ENCODE measurements at regions not wholly inside any gene's neighbourhood (a gene's known extent, or its start where the extent isn't known, plus 50 kb on each side); places are given as distances from the start of the nearest gene placed in this dataset.
"Not testable (repeated sequence)": the region's sequence is repeated elsewhere in the genome, so short reads cannot be mapped to it uniquely, and the experiment has no call there.

DNA sequence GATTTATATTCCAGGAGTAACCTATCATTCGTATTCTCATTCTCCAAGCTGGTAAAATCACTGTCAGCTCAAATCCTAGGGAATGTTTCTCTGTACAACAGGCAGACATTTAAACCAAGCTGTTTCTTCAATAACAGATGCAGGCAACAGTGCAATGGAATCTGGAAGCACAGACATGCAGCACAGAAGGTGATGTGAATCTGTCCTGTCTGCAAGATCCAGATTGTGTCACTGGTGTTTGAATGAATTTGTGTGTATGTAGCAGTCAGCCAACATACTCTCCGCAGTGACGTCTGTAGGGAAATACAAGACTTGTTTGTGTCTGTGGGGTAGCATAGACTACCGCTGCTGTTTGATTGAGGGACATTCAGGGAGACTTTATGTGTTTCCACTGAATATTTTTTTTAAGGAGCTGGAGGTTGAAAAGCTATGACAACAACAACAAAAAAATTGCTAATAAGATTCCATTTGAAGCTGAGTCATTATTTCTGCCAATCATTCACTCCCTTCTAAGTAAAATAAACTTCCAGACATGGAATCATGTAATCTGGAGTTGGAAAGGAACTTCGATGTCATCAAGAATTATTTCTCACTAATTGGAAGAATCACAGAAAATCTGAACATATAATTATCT lies 122.9 kb upstream of the MYO3A start:
- DNase-seq = no peak

- no peak for DNase-seq
These were observed 120.5 kb upstream of the MYO3A start for GRCh38 chr10:25813511-25813910.

DNA sequence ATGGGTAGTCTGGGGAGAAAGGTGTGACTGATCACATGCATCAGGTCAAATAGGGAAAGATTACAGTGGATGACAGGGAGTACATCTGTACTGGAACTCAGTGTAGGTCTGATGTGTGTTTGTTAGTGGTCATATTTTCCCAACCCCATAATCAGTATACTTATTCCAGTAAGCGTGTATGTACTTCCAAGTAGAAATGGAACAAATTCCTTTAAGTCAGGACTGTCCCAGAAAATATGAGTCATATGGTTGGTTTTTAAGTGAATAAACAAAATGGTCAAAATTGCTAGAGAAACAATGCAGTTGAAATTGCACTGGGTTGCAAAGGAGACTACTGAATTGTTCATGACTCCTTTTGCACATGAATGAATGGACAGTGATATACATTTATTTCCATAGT lies 118.8 kb upstream of the MYO3A start:
- no peak for DNase-seq

DNA sequence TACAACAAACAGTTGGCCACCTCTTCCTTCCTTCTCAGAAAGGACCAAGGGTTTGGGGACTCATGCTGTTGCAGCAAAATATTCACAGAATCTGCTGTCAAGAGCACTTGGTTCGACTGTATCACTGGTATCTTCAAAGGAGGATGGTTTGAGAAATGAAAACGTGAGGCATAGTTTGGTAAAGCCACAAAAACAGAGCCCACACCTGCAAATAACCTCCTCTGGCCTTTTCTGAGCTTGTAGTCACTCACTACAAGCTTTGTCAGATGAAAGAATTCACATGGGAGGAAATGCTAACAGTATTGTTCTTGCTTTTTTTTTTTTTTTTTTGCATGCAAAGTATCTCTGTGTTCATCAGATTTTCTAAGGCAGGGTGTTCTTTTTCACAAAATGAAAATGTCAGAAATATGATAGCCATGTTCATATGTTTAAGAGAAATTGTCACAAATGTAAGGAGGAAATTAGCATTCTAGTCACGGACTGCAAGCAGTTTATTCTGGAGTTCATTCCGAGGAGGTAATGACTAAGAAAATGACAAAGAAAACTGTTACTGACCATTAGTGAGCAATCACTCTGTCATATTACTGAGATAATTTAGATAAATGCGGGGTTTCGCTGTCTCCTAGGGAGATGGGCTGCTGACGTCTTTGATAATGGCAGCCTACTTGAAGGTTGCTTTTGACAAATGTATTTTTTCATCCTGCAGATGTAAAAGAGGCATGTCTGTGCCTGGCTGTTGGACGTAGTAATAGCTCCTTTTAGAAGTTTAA lies 117.8 kb upstream of the MYO3A start:
- no peak for DNase-seq

- no peak for DNase-seq
These were observed 116.8 kb upstream of the MYO3A start for GRCh38 chr10:25817200-25817599.

DNA sequence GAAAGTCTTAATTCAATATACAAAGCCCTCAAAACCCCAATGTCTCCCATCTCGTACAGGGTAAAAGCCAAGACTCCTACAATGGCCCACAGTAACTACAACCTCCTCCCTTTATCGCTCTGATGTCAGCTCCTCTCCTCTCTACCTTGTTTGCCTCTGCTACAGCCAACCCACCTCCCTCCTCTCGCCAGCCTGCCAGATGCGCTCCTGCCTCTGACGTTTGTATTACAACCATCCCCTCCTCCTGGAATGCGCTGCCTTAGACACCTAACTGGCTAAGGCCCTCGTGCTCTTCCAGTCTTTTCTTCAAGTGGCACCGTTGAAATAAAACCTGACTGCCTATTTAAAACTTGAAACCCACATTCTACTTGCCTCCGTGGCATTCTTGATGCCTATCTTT lies 115.3 kb upstream of the MYO3A start:
- DNase-seq = no peak

DNA sequence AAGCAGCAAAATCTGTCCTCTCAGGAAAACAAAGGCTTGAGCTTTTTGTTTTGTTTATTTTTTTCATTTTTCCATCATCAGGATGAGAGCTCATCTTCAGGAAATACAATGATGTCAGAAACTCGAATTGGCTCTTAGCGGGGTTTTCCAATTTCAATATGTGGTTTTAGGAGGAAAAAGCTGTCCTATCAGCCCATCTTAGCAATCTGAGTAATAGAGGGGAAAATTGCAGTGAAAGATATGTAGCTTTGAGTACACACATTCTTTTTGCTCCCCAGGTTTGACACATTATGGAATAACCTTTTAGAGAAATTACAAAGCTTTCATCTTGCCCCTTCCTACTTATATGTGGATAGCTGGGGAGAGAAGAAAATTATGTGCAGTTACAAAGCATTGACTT lies 113.6 kb upstream of the MYO3A start:
- no peak for DNase-seq

GRCh38 chr10:25820874-25821273 lies 113.2 kb upstream of the MYO3A start:
- no peak for DNase-seq

DNA sequence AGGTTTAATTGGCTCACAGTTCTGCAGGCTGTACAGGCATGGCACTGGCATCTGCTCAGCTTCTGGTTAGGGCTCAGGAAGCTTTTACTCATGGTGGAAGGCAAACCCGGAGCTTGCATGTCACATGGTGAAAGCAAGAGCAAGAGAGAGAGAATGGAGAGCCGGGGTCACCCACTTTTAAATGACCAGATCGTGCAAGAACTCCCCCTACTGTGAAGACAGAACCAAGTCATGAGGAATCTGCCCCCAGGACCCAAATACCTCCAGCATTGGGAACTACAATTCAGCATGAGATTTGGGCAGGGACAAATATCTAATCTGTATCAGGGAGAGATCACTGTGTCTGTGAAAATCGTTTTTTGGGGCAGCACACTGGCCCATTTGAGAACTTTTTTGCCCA lies 110.0 kb upstream of the MYO3A start:
- DNase-seq = no peak

DNA sequence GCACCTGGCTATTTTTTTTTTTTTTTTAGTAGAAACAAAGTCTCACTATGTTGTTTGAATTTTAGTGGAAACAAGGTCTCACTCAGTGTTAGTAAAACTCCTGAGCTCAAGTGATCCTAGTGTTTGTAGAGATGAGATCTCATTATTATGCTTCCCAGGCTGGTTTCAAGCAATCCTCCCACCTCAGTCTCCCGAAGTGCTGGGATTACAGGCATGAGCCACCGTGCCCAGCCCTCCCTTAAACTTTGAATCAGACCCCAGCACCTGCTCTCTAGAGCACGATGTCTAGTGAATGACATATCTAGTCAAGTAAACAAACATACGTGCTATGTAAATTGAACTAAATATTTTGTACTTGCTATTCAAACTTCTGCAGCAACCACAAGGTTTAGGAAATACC lies 105.6 kb upstream of the MYO3A start:
- no peak for DNase-seq

- DNase-seq = no peak
These were observed 102.9 kb upstream of the MYO3A start for GRCh38 chr10:25831080-25831479.

GRCh38 chr10:25839683-25840082 lies 94.3 kb upstream of the MYO3A start:
- no peak for DNase-seq

- not testable (repeated sequence) for DNase-seq
These were observed 93.2 kb upstream of the MYO3A start for GRCh38 chr10:25840875-25841274.

DNA sequence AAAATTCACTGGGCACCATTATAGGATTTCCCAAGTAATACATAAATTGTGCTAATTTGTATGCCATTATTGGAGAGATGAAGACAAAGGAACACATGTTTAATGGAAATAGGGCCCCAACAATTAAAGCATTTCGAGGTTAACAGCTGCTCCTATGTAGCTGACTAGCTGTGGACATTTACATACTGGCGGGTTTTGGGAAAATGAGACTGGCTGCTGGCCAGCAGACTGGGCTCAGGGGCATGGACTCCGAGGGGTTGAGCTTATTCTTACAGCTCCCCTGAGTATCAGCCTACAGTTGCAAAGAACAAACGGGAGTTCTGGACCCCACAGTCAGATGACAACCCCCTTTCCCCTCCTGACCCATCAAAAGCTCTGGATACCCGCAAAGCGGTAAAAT lies 91.9 kb upstream of the MYO3A start:
- DNase-seq = no peak

DNA sequence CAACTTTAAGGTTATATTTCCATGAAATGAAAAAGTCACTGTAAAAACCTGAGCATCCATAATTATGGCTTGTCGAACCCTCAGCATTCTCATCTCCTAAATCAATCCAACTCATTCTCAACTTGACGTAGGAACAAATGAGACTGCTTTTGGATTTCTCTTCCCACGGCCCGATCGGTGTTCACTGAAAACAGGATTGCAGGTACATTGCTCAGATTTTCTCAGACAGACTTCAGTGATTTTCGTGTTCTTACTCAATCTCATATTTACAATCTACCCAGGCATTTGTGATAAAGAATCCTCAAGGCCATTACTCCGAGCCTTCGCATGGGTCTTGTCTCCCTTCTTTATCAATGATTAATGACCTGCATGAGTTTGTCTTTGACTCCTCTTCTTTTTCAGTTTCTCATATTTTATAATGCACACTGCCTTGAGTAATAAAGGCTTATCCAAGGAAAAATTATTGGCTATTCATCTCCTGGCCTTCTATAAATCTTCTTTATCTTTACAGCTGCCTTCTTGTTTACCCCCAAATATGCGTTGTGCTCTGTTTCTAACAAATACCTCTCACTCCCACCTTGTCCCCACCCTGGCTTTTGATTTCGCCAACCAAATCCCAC lies 90.4 kb upstream of the MYO3A start:
- no peak for DNase-seq

DNA sequence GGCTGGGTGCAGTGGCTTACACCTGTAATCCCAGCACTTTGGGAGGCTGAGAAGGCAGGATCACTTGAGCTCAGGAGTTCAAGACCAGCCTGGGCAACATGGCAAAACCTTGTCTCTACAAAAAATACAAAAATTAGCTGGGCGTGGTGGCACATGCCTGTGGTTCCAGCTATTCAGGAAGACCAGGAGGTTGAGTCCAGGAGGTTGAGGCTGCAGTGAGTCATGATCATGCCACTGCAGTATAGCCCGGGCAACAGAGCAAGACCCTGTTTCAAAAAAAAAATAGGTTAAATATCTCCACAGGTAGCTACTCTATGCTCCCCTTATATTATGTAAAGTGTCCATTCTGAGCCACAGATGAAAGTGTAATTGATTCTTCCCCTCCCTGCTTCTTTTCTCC lies 89.3 kb upstream of the MYO3A start:
- DNase-seq = not testable (repeated sequence)

- no peak for DNase-seq
These were observed 84.8 kb upstream of the MYO3A start for GRCh38 chr10:25849268-25849667.

GRCh38 chr10:25849988-25850387 lies 84.0 kb upstream of the MYO3A start:
- DNase-seq = no peak

- no peak for DNase-seq
These were observed 82.5 kb upstream of the MYO3A start for GRCh38 chr10:25851548-25851947.

- DNase-seq = no peak
These were observed 81.6 kb upstream of the MYO3A start for GRCh38 chr10:25852364-25852941.

- no peak for DNase-seq
These were observed 76.0 kb upstream of the MYO3A start for GRCh38 chr10:25858076-25858475.

GRCh38 chr10:25865267-25865666 lies 68.8 kb upstream of the MYO3A start:
- no peak for DNase-seq

GRCh38 chr10:25867321-25867720 lies 66.7 kb upstream of the MYO3A start:
- DNase-seq = no peak

DNA sequence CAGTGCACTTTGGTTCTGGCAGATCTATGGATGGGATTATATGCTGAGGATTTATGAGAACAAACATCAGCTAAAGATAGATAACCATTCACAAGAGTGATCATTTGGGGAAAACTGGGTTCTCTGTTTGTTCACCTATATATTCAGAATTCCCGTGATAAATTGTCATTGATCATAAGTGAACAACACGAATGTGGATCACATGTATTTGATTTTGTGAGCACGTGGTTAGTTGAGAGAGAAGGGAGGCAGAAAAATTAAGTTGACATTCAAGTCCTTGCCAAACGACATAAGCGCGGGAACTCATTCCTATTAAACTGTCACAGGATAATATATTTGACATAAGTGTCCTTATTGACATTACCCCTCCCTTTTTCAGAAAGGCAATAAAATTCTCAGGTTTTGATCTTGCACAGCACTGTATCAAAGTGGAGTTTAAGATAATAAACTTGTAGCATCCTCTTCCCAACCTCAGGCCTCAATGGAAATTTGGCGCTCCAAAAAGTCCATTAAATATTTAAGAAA lies 64.9 kb upstream of the MYO3A start:
- DNase-seq = no peak
